Fibroblast of mammary gland (primary cell): ENCODE measurements at regions not wholly inside any gene's neighbourhood (a gene's known extent, or its start where the extent isn't known, plus 50 kb on each side); places are given as distances from the start of the nearest gene placed in this dataset.

ENCODE experiments used
- DNase-seq: peaks from one replicate; pipeline ENCODE4 v3.0.0-alpha.2; 2010; ENCODE audit warnings: low read depth
- H3K4me3 ChIP-seq: 2 replicates; pipeline ENCODE4 v1.5.1; 2011; ENCODE audit warnings: low read depth, mild to moderate bottlenecking, low read length, moderate library complexity; ENCODE audit not compliant: control insufficient read depth
- CTCF ChIP-seq: conservative IDR thresholded peaks from 2 replicates; pipeline ENCODE4 v1.5.1; 2011; ENCODE audit warnings: low read depth, low read length, inconsistent platforms; ENCODE audit not compliant: control insufficient read depth, insufficient read depth

- TF ChIP-seq CTCF = no peak
- no peak for DNase-seq
- no peak overlapping the region for H3K4me3 ChIP-seq
Observed at GRCh38 chr18:29608982-29609381, 1432.1 kb upstream of the CDH2 start.

DNA sequence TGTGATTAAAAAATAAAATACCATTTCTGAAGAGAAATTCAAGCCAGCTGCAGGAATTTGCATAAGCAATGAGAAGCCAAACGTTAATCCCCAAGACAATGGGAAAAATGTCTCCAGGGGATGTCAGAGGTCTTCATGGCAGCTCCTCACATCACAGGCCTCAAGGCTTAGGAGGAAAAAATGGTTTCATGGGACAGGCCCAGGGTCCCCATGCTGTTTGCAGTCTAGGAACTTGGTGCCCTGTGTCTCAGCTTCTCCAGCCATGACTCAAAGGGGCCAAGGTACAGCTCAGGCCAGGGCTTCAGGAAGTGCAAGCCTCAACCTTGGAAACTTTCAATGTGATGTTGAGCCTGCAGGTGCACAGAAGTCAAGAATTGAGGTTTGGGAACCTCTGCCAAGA, 1428.4 kb upstream of the CDH2 start:
- DNase-seq = no peak
- no peak for TF ChIP-seq CTCF
- no peak overlapping the region for H3K4me3 ChIP-seq

DNA sequence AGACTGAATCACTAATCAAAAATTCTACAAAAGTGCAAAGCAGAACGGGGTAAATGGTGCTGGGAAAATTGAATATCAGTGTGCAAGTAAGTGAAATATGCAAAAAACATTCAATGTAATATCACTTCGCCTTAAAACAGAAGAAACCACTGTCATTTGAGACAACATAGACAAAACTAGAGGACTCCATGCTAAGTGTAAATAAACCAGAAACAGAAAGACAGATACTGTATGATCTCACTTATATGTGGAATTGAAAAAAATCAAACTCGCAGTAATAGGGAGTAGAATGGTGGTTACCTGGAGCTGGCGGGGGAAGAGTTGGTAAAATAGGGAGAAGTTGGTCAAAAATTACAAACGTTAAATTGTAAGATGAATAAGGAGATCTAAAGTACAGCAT, 1420.0 kb upstream of the CDH2 start:
- H3K4me3 ChIP-seq = no peak overlapping the region
- no peak for DNase-seq
- TF ChIP-seq CTCF = no peak

GRCh38 chr18:29594493-29594892, 1417.6 kb upstream of the CDH2 start:
- H3K4me3 ChIP-seq = no peak overlapping the region
- no peak for TF ChIP-seq CTCF
- DNase-seq = no peak

DNA sequence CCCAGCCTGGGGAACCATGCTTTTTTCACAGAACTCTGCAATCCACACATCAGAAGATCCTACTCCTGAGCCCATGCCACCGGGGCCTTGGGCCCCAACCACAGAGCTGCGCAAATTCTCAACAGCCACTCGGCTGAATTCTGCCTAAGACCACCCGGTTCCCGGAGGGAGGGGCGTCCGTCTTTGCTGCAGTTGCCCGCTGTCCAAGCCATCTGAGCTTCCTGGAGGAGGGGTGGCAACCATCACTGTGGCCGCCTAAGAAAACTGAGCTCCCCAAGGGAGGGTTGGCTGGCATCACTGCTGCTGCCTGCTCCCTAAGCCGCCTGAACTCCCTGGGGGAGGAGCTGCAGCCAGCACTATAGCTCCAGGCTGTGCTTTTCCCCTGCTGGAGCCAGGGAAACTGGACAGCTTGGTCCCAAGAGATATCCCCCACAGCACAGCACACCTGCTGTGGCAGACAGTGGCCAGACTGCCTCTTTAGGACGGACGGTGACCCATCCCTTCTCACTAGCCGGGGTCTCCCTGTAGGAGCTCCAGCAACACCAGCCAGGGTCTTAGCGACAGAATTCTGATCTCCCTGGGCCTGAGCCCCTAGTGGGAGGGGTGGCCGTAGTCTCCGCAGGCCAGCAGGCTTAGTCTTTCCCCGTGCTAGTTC, 1411.6 kb upstream of the CDH2 start:
- DNase-seq = no peak
- TF ChIP-seq CTCF = no peak
- no peak overlapping the region for H3K4me3 ChIP-seq

- no peak for DNase-seq
- TF ChIP-seq CTCF = no peak
Observed at GRCh38 chr18:29586210-29586609, 1409.3 kb upstream of the CDH2 start.

GRCh38 chr18:29560270-29560669, 1383.3 kb upstream of the CDH2 start:
- DNase-seq = no peak
- no peak for TF ChIP-seq CTCF
- no peak overlapping the region for H3K4me3 ChIP-seq

More at GRCh38 chr18:29586210-29586609, 1409.3 kb upstream of the CDH2 start:
- H3K4me3 ChIP-seq = no peak overlapping the region
